Prostate gland (tissue), 2 donors: ENCODE measurements at regions not wholly inside any gene's neighbourhood (a gene's known extent, or its start where the extent isn't known, plus 50 kb on each side); places are given as distances from the start of the nearest gene placed in this dataset.

Experiments
- DNase-seq: peaks from one replicate; pipeline ENCODE4 v3.0.0-alpha.2; 2019; ENCODE audit warnings: low spot score
- H3K27ac ChIP-seq, 2 donors: fragments of 200-600 bp; sonication (generic); 2 replicates each; pipeline ENCODE4 v1.5.1; 2017 to 2019
- H3K27me3 ChIP-seq: fragments of 200-600 bp; sonication (generic); replicated peaks from 2 replicates; pipeline ENCODE4 v1.5.1; 2019; ENCODE audit not compliant: insufficient read depth
- H3K36me3 ChIP-seq, 2 donors: fragments of 200-600 bp; sonication (generic); 1 replicate in 1 of 2; 2 replicates in 1 of 2; pipeline versions ENCODE4 v1.5.1 to v1.8.1; 2017 to 2019
- H3K4me1 ChIP-seq: fragments of 200-600 bp; sonication (generic); replicated peaks from 2 replicates; pipeline ENCODE4 v1.5.1; 2019
- H3K4me3 ChIP-seq, 2 donors: fragments of 200-600 bp; sonication (generic); 2 replicates each; pipeline ENCODE4 v1.5.1; 2017 to 2019
- H3K9me3 ChIP-seq: fragments of 200-600 bp; sonication (generic); 2 replicates; pipeline ENCODE4 v1.5.1; 2017
- POLR2A ChIP-seq: fragments of 450-650 bp; IDR thresholded peaks from one replicate; pipeline ENCODE4 v1.6.1; 2016; ENCODE audit warnings: antibody characterized with exemption, mild to moderate bottlenecking
- POLR2AphosphoS5 ChIP-seq: sonication (generic); formaldehyde crosslinking; IDR thresholded peaks from one replicate; pipeline ENCODE4 v1.6.1; 2017; ENCODE audit warnings: antibody characterized with exemption
- WGBS: methylation state at CpG from one replicate; pipeline ENCODE4 v1.1.5; 2018; 5-methylcytosine and 5-hydroxymethylcytosine counted together
- intact Hi-C: fragments of 100-400 bp; cut with DNase I; formaldehyde crosslinking; loops from one replicate; pipeline ENCODE4 v1.14.2; 2022
- TF ChIP-seq, protein P1 (sequence below), 4 experiments: fragments of 200-600 bp in 2 of 4; fragments of 450-650 bp in 2 of 4; sonication (generic) in 2 of 4; IDR thresholded peaks; 1 replicate in 3 of 4; 2 replicates in 1 of 4; pipeline ENCODE4 v1.5.1; 2016 to 2019; ENCODE audit warnings: antibody characterized with exemption in 4 of 4, mild to moderate bottlenecking in 2 of 4, moderate library complexity in 2 of 4

GRCh38 chr4:174438711-174439110, 83.6 kb downstream of the HPGD start:
- intact Hi-C loops, result no loop called here
- no peaks in the 10 kb centered on the region for H3K27me3 ChIP-seq
- no peaks in the 10 kb centered on the region for H3K36me3 ChIP-seq
- whole genome bisulfite sequencing, result 98% methylated on average over 7 of the region's 7 CpGs
- no peak overlapping the region for H3K27ac ChIP-seq
- TF ChIP-seq, protein P1, sequence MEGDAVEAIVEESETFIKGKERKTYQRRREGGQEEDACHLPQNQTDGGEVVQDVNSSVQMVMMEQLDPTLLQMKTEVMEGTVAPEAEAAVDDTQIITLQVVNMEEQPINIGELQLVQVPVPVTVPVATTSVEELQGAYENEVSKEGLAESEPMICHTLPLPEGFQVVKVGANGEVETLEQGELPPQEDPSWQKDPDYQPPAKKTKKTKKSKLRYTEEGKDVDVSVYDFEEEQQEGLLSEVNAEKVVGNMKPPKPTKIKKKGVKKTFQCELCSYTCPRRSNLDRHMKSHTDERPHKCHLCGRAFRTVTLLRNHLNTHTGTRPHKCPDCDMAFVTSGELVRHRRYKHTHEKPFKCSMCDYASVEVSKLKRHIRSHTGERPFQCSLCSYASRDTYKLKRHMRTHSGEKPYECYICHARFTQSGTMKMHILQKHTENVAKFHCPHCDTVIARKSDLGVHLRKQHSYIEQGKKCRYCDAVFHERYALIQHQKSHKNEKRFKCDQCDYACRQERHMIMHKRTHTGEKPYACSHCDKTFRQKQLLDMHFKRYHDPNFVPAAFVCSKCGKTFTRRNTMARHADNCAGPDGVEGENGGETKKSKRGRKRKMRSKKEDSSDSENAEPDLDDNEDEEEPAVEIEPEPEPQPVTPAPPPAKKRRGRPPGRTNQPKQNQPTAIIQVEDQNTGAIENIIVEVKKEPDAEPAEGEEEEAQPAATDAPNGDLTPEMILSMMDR (IDR thresholded peaks at IDR 0.05), result no peak
- no peak for TF ChIP-seq POLR2AphosphoS5
- TF ChIP-seq POLR2A, result no peak
- H3K9me3 ChIP-seq, result no peaks in the 10 kb centered on the region
- no peak overlapping the region for H3K4me3 ChIP-seq
- H3K4me1 ChIP-seq, result no peaks in the 10 kb centered on the region
- DNase-seq, result no peak

DNA sequence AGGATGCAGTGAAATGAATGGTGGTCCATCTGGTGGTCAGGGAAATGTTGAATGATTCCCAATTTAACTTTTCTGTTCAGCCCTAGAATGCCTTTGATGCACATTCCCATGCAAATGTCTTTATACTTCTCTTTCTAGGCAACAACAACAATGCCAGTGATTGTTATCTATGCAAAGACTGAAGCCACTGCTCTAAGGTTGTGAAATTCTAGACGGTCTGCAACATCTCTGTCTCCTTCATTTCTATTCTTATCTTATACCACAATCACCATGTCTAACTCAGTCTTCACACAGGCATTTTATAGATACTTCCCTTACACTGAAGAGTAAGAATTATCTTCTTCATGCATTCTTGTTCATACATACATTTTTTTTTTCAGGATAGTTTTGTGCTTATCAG, 84.5 kb downstream of the HPGD start:
- Histone ChIP-seq H3K4me3 (no peak overlapping the region), H3K4me1 (no peaks in the 10 kb centered on the region), H3K36me3 (no peaks in the 10 kb centered on the region), H3K27me3 (no peaks in the 10 kb centered on the region), H3K9me3 (no peaks in the 10 kb centered on the region), H3K27ac (no peak overlapping the region)
- intact Hi-C loops, result no loop called here
- TF ChIP-seq POLR2AphosphoS5 (no peak), POLR2A (no peak)
- TF ChIP-seq, protein P1 (IDR thresholded peaks at IDR 0.05), result no peak
- WGBS, result 10% methylated on average over 1 of the region's 1 CpG
- no peak for DNase-seq

DNA sequence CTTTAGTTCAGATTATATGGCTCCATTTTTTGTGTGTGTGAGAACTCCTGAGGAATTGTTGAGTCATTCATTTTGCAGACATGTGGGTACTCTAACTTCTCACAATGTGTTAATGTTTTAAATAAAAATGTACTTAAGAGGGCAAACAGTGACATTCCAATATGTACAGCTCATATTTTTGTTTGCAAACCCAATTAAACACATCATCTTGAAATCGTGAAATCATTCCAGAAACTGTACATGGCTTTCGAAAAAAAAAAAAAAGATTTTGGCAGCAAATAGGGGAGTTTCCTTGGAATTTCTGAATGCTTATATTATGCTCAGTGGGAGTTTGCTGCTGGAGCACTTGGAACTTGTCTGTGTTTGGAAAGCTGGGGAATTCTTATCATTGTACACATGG, 85.0 kb downstream of the HPGD start:
- TF ChIP-seq POLR2AphosphoS5 (no peak), POLR2A (no peak)
- TF ChIP-seq, protein P1 (IDR thresholded peaks at IDR 0.05), result no peak
- WGBS, result 9% methylated on average over 2 of the region's 2 CpGs
- H3K4me1 ChIP-seq, result no peaks in the 10 kb centered on the region
- no peaks in the 10 kb centered on the region for H3K9me3 ChIP-seq
- DNase-seq, result no peak
- intact Hi-C loops, result no loop called here
- H3K36me3 ChIP-seq, result no peaks in the 10 kb centered on the region
- H3K27ac ChIP-seq, result no peak overlapping the region
- no peaks in the 10 kb centered on the region for H3K27me3 ChIP-seq
- H3K4me3 ChIP-seq, result no peak overlapping the region

- intact Hi-C loops, result no loop called here
- Histone ChIP-seq H3K4me3 (no peak overlapping the region), H3K27ac (no peak overlapping the region), H3K27me3 (no peaks in the 10 kb centered on the region), H3K4me1 (no peaks in the 10 kb centered on the region), H3K36me3 (no peaks in the 10 kb centered on the region), H3K9me3 (no peaks in the 10 kb centered on the region)
- WGBS, result 82% methylated on average over 1 of the region's 1 CpG
- DNase-seq, result no peak
- TF ChIP-seq, protein P1 (IDR thresholded peaks at IDR 0.05), result no peak
- TF ChIP-seq POLR2AphosphoS5, result no peak
- no peak for TF ChIP-seq POLR2A
Measured at GRCh38 chr4:174436377-174436776, 85.9 kb downstream of the HPGD start.

DNA sequence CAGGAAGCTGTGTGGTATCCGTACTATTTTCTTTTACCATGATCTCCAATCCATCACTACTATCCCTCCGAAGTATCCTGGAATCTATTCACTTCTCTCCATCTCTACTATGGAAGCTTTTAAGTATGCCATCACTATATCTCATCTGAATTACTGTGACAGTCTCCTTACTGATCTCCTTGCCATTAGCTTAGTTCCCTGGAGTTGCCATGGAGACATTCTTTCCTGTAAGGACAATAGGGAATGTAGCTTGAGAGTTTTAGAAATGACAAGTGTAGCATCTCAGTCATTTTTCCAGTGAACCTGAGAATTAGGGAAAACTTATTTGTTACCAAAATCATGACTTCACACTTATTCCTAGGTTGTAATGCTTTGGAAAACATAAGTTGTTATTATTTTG, 86.3 kb downstream of the HPGD start:
- WGBS, result 98% methylated on average over 2 of the region's 2 CpGs
- H3K4me1 ChIP-seq, result no peaks in the 10 kb centered on the region
- intact Hi-C loops, result no loop called here
- no peak overlapping the region for H3K4me3 ChIP-seq
- no peak overlapping the region for H3K27ac ChIP-seq
- DNase-seq, result no peak
- no peaks in the 10 kb centered on the region for H3K27me3 ChIP-seq
- H3K9me3 ChIP-seq, result no peaks in the 10 kb centered on the region
- H3K36me3 ChIP-seq, result no peaks in the 10 kb centered on the region
- TF ChIP-seq, protein P1 (IDR thresholded peaks at IDR 0.05), result no peak
- TF ChIP-seq POLR2AphosphoS5 (no peak), POLR2A (no peak)
